ENCODE measurements at regions not wholly inside any gene's neighbourhood (a gene's known extent, or its start where the extent isn't known, plus 50 kb on each side); places are given as distances from the start of the nearest gene placed in this dataset.

GRCh38 chr22:48531108-48531507 lies 1296.6 kb downstream of the BRD1 start:
- TF ChIP-seq CTCF (IDR thresholded peaks at IDR 0.05; ENCODE audit: insufficient read depth, low read length, poor library complexity, severe bottlenecking) (no peak), EZH2phosphoT487 (conservative IDR thresholded peaks at IDR 0.05; ENCODE audit: low read length) (no peak)
